ENCODE measurements at regions not wholly inside any gene's neighbourhood (a gene's known extent, or its start where the extent isn't known, plus 50 kb on each side); places are given as distances from the start of the nearest gene placed in this dataset.

- no peaks in the 10 kb centered on the region for H3K27me3 Mint-ChIP-seq (ENCODE audit: insufficient read depth, unreplicated experiment)
- no peak overlapping the region for H3K4me3 Mint-ChIP-seq (ENCODE audit: unreplicated experiment)
- Histone ChIP-seq H3K36me3 (ENCODE audit: control insufficient read depth, insufficient read depth, low read length) (no peaks in the 10 kb centered on the region), H3K4me1 (no peaks in the 10 kb centered on the region), H3K27me3 (replicated peaks; ENCODE audit: control insufficient read depth, insufficient read depth, low read length) (no peaks in the 10 kb centered on the region), H3K9me3 (no peaks in the 10 kb centered on the region), H3K4me3 (ENCODE audit: low read depth, low read length) (no peak overlapping the region)
- BruUV-seq (replicated peaks), result no TSS peak
- no peaks in the 10 kb centered on the region for H3K9me3 Mint-ChIP-seq (ENCODE audit: unreplicated experiment)
- H3K27ac Mint-ChIP-seq (ENCODE audit: unreplicated experiment), result no peak overlapping the region
- CTCF ChIA-PET, result no interaction called here
- H3K36me3 Mint-ChIP-seq (ENCODE audit: insufficient read depth, unreplicated experiment), result no peaks in the 10 kb centered on the region
- POLR2A ChIA-PET, result no interaction called here
- intact Hi-C loops (cut with micrococcal nuclease; ENCODE audit: unreplicated experiment), result no loop called here
- no peak for DNase-seq
- no peak for TF ChIP-seq CTCF (IDR thresholded peaks at IDR 0.05; ENCODE audit: insufficient read depth in 1 of 2, low read depth in 1 of 2, low read length in 1 of 2, severe bottlenecking in 1 of 2, unreplicated experiment in 1 of 2)
- no peaks in the 10 kb centered on the region for H3K4me1 Mint-ChIP-seq (ENCODE audit: low read depth, unreplicated experiment)
Measured at GRCh38 chr5:25419684-25420083, 774.9 kb upstream of the CDH10 start.

- Histone ChIP-seq H3K27me3 (replicated peaks; ENCODE audit: control insufficient read depth, insufficient read depth, low read length) (no peaks in the 10 kb centered on the region), H3K4me3 (ENCODE audit: low read depth, low read length) (no peak overlapping the region)
Measured at GRCh38 chr5:25418978-25419377, 774.2 kb upstream of the CDH10 start.

GRCh38 chr5:25418319-25418859 is 773.6 kb upstream of the CDH10 start:
- Mint-ChIP-seq H3K4me1 (ENCODE audit: low read depth, unreplicated experiment) (no peaks in the 10 kb centered on the region), H3K9me3 (ENCODE audit: unreplicated experiment) (no peaks in the 10 kb centered on the region), H3K4me3 (ENCODE audit: unreplicated experiment) (no peak overlapping the region), H3K36me3 (ENCODE audit: insufficient read depth, unreplicated experiment) (no peaks in the 10 kb centered on the region), H3K27ac (ENCODE audit: unreplicated experiment) (no peak overlapping the region), H3K27me3 (ENCODE audit: insufficient read depth, unreplicated experiment) (no peaks in the 10 kb centered on the region)
- POLR2A ChIA-PET, result no interaction called here
- Histone ChIP-seq H3K27me3 (replicated peaks; ENCODE audit: control insufficient read depth, insufficient read depth, low read length) (no peaks in the 10 kb centered on the region), H3K4me3 (ENCODE audit: low read depth, low read length) (no peak overlapping the region), H3K4me1 (no peaks in the 10 kb centered on the region), H3K9me3 (no peaks in the 10 kb centered on the region), H3K36me3 (ENCODE audit: control insufficient read depth, insufficient read depth, low read length) (no peaks in the 10 kb centered on the region)
- no peak for DNase-seq
- no peak for TF ChIP-seq CTCF (IDR thresholded peaks at IDR 0.05; ENCODE audit: insufficient read depth in 1 of 2, low read depth in 1 of 2, low read length in 1 of 2, severe bottlenecking in 1 of 2, unreplicated experiment in 1 of 2)
- CTCF ChIA-PET, result no interaction called here
- intact Hi-C loops (cut with micrococcal nuclease; ENCODE audit: unreplicated experiment), result no loop called here
- BruUV-seq (replicated peaks), result no TSS peak

More at GRCh38 chr5:25418978-25419377, 774.2 kb upstream of the CDH10 start:
- DNase-seq, result no peak
- Mint-ChIP-seq H3K27ac (ENCODE audit: unreplicated experiment) (no peak overlapping the region), H3K36me3 (ENCODE audit: insufficient read depth, unreplicated experiment) (no peaks in the 10 kb centered on the region), H3K9me3 (ENCODE audit: unreplicated experiment) (no peaks in the 10 kb centered on the region), H3K27me3 (ENCODE audit: insufficient read depth, unreplicated experiment) (no peaks in the 10 kb centered on the region), H3K4me3 (ENCODE audit: unreplicated experiment) (no peak overlapping the region), H3K4me1 (ENCODE audit: low read depth, unreplicated experiment) (no peaks in the 10 kb centered on the region)
- CTCF ChIA-PET, result no interaction called here
- Histone ChIP-seq H3K9me3 (no peaks in the 10 kb centered on the region), H3K36me3 (ENCODE audit: control insufficient read depth, insufficient read depth, low read length) (no peaks in the 10 kb centered on the region), H3K4me1 (no peaks in the 10 kb centered on the region)
- intact Hi-C loops (cut with micrococcal nuclease; ENCODE audit: unreplicated experiment), result no loop called here
- no TSS peak for BruUV-seq (replicated peaks)
- POLR2A ChIA-PET, result no interaction called here
- no peak for TF ChIP-seq CTCF (IDR thresholded peaks at IDR 0.05; ENCODE audit: insufficient read depth in 1 of 2, low read depth in 1 of 2, low read length in 1 of 2, severe bottlenecking in 1 of 2, unreplicated experiment in 1 of 2)
